AG09319 (cell line): ENCODE measurements at regions not wholly inside any gene's neighbourhood (a gene's known extent, or its start where the extent isn't known, plus 50 kb on each side); places are given as distances from the start of the nearest gene placed in this dataset.

Experiments used
- DNase-seq: peaks from one replicate; pipeline ENCODE4 v3.0.0-alpha.2; 2010; ENCODE audit warnings: low read depth; ENCODE audit errors: extremely low read depth
- TF ChIP-seq, protein P1 (sequence below): IDR thresholded peaks from 2 replicates; pipeline ENCODE4 v1.5.1; 2011; ENCODE audit warnings: low read depth, mild to moderate bottlenecking, inconsistent platforms, low read length, moderate library complexity

DNA sequence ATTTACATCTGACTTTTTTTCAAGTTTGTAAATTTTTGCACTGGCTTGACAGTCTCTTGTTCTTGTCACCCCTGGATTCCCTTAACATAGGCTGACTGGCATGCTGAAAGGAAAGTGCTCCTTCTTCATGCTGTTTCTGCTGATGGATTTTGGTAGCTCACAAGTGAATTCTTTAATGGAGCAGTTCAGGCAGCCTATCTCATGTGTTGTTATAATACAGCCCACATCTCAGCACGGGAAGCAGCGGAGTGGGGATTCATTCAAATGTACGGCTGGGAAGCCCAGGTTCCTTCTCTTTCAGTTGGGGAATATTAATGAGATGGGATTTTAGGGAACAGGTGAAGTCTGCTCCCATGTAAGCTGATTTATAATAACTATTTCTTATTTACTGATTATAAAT lies 142.8 kb downstream of the CD8B2 start:
- TF ChIP-seq, protein P1, sequence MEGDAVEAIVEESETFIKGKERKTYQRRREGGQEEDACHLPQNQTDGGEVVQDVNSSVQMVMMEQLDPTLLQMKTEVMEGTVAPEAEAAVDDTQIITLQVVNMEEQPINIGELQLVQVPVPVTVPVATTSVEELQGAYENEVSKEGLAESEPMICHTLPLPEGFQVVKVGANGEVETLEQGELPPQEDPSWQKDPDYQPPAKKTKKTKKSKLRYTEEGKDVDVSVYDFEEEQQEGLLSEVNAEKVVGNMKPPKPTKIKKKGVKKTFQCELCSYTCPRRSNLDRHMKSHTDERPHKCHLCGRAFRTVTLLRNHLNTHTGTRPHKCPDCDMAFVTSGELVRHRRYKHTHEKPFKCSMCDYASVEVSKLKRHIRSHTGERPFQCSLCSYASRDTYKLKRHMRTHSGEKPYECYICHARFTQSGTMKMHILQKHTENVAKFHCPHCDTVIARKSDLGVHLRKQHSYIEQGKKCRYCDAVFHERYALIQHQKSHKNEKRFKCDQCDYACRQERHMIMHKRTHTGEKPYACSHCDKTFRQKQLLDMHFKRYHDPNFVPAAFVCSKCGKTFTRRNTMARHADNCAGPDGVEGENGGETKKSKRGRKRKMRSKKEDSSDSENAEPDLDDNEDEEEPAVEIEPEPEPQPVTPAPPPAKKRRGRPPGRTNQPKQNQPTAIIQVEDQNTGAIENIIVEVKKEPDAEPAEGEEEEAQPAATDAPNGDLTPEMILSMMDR, result no peak
- no peak for DNase-seq

DNA sequence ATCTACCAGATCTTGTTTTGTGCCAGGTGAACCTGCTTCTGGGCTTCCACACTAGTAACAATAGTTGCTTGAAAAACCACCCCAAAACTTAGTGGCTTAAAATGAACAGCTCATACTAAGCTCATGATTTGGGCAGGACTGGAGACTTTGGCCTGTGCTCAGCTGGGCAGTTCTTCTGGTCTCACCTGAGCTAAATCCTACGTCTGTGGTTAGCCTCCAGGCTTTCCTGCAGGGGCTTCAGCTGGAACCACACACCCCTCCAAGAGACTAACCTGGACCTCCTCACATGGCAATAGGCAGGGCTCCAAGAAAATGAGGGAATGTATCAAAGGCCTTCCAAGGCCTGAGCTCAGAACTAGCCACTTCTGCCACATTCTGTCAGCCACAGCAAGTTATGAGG lies 144.1 kb downstream of the CD8B2 start:
- DNase-seq, result no peak
- TF ChIP-seq, protein P1, result no peak

- no peak for DNase-seq
Measured at GRCh38 chr2:106638043-106638442, 150.9 kb downstream of the CD8B2 start.

DNA sequence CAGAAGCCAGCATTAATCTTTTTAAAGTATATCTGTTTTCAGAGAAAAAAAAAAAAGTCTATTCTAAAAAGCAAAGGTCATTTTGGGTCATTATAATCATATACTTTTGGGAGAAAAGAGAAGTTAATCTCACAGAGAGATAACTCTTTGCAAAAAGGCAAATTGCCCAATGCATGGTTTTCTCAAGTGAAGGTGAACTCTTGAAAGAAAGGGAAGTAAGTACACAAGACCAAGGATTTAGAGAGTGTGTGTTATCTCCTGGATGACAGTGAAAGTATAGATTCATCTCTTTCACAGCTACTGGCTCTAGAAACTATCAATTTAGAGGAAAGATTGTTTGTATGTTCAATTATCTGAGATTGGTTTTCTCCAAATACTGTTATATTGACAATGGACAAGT lies 151.4 kb downstream of the CD8B2 start:
- DNase-seq, result no peak
- TF ChIP-seq, protein P1, result no peak

More at GRCh38 chr2:106638043-106638442, 150.9 kb downstream of the CD8B2 start:
- TF ChIP-seq, protein P1, result peak; percentile 31

DNA sequence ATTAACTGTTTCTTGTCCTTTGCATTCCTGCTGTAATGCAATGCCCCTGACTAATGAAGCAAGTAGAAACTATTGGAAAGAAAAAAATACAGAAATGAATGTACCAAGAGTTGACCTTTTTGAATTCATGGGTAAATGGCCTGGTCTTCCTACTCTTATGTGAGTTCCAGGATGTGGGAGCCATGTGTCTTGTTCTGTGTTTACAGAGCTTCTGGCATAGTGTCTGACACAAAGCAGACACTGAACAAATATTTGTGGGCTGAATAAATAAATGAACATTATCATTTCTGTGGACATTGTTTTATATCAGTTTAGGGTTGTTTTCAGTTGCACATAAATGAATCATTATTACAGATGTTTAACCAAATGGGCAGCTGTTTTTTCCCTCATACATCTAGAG lies 155.5 kb downstream of the CD8B2 start:
- no peak for DNase-seq
- TF ChIP-seq, protein P1, result no peak

DNA sequence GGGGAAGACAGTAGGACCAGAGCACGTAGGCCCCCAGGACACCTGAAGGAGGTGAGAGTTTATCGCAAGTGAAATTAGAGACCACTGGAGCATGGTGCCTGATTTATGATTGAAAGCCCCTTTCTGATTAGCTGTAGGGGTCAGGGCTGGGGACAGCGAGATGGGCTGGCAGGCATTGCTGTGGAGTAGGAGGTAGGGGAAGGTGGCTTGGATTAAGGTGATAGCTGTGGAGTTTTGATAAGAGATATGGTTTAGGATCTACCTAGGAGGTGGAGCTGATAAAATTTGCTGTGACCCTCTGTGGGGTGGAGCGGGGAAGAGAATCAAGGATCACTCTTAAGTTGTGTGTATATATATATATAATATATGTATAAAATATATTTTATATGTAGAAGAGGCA lies 157.5 kb downstream of the CD8B2 start:
- TF ChIP-seq, protein P1, result no peak
- no peak for DNase-seq

DNA sequence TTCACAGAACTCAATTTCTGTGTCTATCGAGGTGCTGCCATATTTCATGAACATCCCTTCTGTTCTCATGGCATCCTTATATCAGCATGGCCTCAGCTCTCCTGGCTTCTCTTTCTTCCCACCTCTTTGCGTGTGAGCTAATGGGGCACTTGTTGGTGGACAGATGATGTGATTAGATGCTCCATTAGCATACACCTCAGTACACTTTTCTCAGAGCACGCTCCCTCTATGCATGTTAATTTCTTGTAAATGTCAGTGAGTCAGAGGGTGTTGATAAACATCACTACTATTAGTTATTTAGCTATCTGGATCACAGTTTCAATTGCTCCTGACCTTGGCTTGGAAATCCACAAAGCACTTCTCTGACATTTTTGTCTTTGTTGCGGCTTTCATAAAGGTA lies 159.4 kb downstream of the CD8B2 start:
- TF ChIP-seq, protein P1, result no peak

More for the DNA sequence above, 159.4 kb downstream of the CD8B2 start:
- DNase-seq, result no peak
